Body of pancreas (tissue), 4 donors: ENCODE measurements at regions not wholly inside any gene's neighbourhood (a gene's known extent, or its start where the extent isn't known, plus 50 kb on each side); places are given as distances from the start of the nearest gene placed in this dataset.

Experiments
- ATAC-seq: fragments of 150-250 bp; one replicate; pipeline ENCODE4 v1.9.1; 2016
- DNase-seq, 4 donors: peaks; one replicate each; pipeline ENCODE4 v3.0.0-alpha.2; 2019
- H3K27ac ChIP-seq, 4 donors: fragments of 200-600 bp; sonication (generic); 1 replicate in 3 of 4; 2 replicates in 1 of 4; pipeline versions ENCODE4 v1.5.1 to v1.6.1; 2016 to 2019; ENCODE audit warnings: mild to moderate bottlenecking in 1 of 4, mixed read lengths in 1 of 4, moderate library complexity in 1 of 4
- H3K27me3 ChIP-seq, 2 donors: fragments of 200-600 bp; sonication (generic); one replicate each; pipeline ENCODE4 v1.6.0; 2016; ENCODE audit warnings: mild to moderate bottlenecking in 1 of 2
- H3K36me3 ChIP-seq, 2 donors: fragments of 200-600 bp; sonication (generic); replicated peaks in 1 of 2; 2 replicates each; pipeline ENCODE4 v1.5.1; 2016; ENCODE audit warnings: low read depth in 2 of 2; ENCODE audit not compliant: insufficient read depth in 1 of 2
- H3K4me1 ChIP-seq: fragments of 200-600 bp; sonication (generic); one replicate; pipeline ENCODE4 v1.6.0; 2016
- H3K4me3 ChIP-seq, 2 donors: fragments of 200-600 bp; sonication (generic); 1 replicate in 1 of 2; 2 replicates in 1 of 2; pipeline ENCODE4 v1.5.1; 2016 to 2019
- H3K9me3 ChIP-seq, 3 donors: fragments of 200-600 bp; sonication (generic); 1 replicate in 2 of 3; 2 replicates in 1 of 3; pipeline ENCODE4 v1.5.1; 2016
- POLR2A ChIP-seq, 3 donors: fragments of 450-650 bp; IDR thresholded peaks; one replicate each; pipeline ENCODE4 v1.6.1; 2016; ENCODE audit warnings: antibody characterized with exemption in 3 of 3, mild to moderate bottlenecking in 2 of 3
- WGBS, 2 donors: methylation state at CpG; one replicate each; pipeline ENCODE4 v1.1.5; 2017; 5-methylcytosine and 5-hydroxymethylcytosine counted together
- intact Hi-C: fragments of 100-400 bp; cut with DNase I; formaldehyde crosslinking; loops from one replicate; pipeline ENCODE4 v1.15.1; 2023
- TF ChIP-seq, protein P1 (sequence below), 7 experiments: fragments of 450-650 bp in 4 of 7; fragments of 200-600 bp in 3 of 7; sonication (generic) in 3 of 7; IDR thresholded peaks; one replicate each; pipeline ENCODE4 v1.5.1; 2016 to 2019; ENCODE audit warnings: antibody characterized with exemption in 7 of 7

DNA sequence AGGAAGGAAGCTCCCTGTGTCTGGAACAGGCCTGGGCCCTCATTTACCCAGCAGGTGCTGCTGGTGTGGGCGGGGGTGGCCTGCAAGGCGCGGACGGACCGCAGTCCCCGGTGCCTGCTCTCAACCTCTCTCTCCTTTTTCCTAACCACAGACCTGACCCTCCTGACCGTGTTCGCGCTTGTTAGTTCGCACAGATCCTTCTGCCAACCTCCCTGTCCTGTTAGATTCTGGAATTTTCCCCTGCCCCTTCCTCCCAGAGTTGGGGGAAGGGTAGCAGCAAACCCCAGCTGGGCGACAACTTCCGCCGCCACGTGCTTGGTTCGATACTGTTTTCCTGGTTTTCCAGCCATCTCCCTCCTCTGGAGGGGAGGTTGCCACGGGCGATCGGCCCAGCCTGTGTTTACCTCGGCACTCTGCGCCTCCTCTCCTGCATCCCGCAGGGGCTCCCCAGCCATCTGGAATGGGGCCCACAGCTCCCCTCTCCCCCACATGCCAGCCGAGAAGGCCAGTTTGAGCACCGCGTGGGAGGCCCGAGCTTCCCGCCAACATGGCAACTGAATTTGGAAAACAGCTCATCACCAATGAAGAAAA lies 70.8 kb upstream of the UNC5A start:
- 22 to 28% methylated on average over 25 to 26 of the region's 26 CpGs for WGBS, 2 donors
- intact Hi-C loops: no loop called here
- DNase-seq (no peak), ATAC-seq (no peak)
- H3K4me3 ChIP-seq: no peak overlapping the region
- H3K36me3 ChIP-seq: no peaks in the 10 kb centered on the region
- peaks cover 0 to 8% of the 10 kb centered on the region in 2 donors for H3K27me3 ChIP-seq
- H3K27ac ChIP-seq: no peak overlapping the region
- no peaks in the 10 kb centered on the region for H3K9me3 ChIP-seq
- TF ChIP-seq, protein P1, sequence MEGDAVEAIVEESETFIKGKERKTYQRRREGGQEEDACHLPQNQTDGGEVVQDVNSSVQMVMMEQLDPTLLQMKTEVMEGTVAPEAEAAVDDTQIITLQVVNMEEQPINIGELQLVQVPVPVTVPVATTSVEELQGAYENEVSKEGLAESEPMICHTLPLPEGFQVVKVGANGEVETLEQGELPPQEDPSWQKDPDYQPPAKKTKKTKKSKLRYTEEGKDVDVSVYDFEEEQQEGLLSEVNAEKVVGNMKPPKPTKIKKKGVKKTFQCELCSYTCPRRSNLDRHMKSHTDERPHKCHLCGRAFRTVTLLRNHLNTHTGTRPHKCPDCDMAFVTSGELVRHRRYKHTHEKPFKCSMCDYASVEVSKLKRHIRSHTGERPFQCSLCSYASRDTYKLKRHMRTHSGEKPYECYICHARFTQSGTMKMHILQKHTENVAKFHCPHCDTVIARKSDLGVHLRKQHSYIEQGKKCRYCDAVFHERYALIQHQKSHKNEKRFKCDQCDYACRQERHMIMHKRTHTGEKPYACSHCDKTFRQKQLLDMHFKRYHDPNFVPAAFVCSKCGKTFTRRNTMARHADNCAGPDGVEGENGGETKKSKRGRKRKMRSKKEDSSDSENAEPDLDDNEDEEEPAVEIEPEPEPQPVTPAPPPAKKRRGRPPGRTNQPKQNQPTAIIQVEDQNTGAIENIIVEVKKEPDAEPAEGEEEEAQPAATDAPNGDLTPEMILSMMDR (IDR thresholded peaks at IDR 0.05): no peak
- TF ChIP-seq POLR2A (IDR thresholded peaks at IDR 0.05): no peak
- H3K4me1 ChIP-seq: peaks cover 8% of the 10 kb centered on the region

DNA sequence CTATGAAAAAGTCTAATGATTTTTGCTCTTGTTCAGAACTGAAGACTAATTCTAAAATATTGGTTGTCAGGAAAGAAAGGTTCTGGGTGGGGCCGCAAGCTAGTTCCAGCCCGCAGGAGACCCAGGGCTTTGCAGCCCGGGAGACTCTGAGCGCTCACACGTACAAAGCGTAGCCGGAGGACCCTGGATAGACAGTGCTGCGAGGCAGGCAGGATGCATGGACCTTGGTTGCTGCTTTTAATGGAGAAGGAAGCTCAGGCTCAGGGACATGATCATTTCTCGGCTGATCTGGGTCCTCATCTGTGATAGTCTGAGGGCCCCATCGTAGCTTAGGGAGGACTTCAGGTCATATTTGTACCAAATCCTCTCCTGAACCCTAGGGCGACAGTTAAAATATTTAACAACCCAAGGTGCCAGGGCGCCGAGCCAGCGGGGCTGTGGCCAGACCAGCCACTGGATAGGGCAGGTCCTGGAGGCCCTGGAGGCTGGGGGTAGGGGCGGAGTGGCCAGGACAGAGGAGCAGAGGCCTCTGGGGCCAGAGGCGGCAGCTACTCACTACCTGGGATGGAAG lies 70.1 kb upstream of the UNC5A start:
- 53 to 68% methylated on average over 14 to 16 of the region's 16 CpGs for WGBS, 2 donors
- peaks cover 0 to 8% of the 10 kb centered on the region in 2 donors for H3K27me3 ChIP-seq
- no peak for DNase-seq

DNA sequence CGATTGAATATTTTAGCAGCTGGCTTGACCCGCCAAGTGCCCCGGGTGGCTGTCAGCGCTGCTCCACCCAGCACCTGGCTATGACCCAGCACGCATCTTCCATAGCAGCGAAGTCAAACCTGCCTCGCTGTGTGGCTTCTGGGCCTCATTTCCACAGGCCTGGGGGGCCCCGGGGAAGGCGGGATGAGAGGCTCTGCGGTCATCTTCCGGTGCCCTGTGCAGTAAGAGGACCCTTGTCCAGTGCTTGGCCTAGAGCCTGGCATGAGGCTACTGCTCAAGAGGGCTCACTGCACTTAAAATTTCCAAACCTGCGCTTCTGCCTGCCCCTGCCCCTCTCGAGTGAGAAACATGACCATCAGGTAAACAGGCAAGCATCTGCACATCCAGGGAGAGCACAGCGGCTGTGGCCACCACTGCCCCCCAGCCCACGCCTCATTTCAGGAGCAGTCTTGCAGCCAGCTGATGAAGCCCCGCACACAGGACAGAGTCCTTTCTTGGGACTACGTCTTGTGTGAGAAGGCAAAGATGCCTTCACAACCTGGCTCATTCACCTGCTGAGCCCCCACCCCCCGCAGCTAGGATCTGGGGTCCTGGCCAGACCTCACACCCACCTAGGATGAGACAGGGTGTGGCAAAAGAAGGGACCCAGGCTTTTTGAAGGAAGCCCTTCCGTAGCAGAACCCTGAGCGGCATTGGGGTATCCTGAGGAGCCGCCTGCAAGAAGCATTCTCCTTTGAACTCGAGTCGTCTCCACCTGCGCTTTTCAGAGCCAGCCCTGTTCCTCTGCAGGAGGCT lies 69.5 kb upstream of the UNC5A start:
- Histone ChIP-seq H3K9me3 (no peaks in the 10 kb centered on the region), H3K4me3 (no peak overlapping the region), H3K27ac (no peak overlapping the region), H3K4me1 (peaks cover 8% of the 10 kb centered on the region), H3K36me3 (no peaks in the 10 kb centered on the region), H3K27me3 (peaks cover 0 to 8% of the 10 kb centered on the region in 2 donors)
- TF ChIP-seq, protein P1 (IDR thresholded peaks at IDR 0.05): no peak
- TF ChIP-seq POLR2A (IDR thresholded peaks at IDR 0.05): no peak
- DNase-seq (no peak), ATAC-seq (no peak)
- WGBS, 2 donors: 58 to 69% methylated on average over 12 to 24 of the region's 24 CpGs
- intact Hi-C loops: no loop called here

More for the DNA sequence above, 70.1 kb upstream of the UNC5A start:
- ATAC-seq: no peak
- no peaks in the 10 kb centered on the region for H3K36me3 ChIP-seq
- intact Hi-C loops: no loop called here
- H3K9me3 ChIP-seq: no peaks in the 10 kb centered on the region
- no peak for TF ChIP-seq POLR2A (IDR thresholded peaks at IDR 0.05)
- no peak overlapping the region for H3K27ac ChIP-seq
- no peak overlapping the region for H3K4me3 ChIP-seq
- peaks cover 8% of the 10 kb centered on the region for H3K4me1 ChIP-seq

DNA sequence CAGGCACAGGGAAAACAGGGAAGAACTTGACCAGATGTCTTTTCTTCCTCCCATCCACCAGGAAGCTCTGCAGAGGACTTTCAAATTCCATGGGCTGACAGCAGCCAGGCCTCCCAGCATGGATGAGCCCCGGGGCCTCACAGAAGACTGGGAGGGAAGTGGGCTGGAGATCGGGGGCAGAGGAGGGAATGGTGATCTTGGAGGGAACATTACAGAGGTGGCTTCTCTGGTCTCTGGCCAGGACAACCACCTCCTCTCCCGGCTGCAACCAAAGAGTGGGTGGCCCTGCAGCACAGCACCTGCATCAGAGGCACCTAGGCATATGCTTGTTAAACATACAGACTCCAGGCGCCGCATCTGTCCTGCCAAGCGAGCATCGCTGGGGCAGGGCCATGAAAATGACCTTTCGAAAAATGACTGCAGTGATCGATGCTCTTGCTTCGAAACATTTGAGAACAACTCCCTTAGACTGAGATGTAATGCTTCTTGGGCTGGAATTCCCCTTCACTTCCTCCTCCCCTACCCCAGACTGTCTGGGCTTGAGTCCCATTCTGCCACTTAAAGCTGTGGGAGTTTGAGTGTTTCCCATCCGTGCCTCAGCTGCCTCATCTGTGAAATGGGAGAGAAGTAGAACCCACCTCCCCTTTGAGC lies 68.7 kb upstream of the UNC5A start:
- no peak overlapping the region for H3K27ac ChIP-seq
- no peaks in the 10 kb centered on the region for H3K36me3 ChIP-seq
- H3K27me3 ChIP-seq: peaks cover 0 to 8% of the 10 kb centered on the region in 2 donors
- WGBS, 2 donors: 44 to 46% methylated on average over 11 of the region's 11 CpGs
- H3K4me3 ChIP-seq: no peak overlapping the region
- DNase-seq: no peak
- TF ChIP-seq, protein P1 (IDR thresholded peaks at IDR 0.05): no peak
- no peak for TF ChIP-seq POLR2A (IDR thresholded peaks at IDR 0.05)
- peaks cover 8% of the 10 kb centered on the region for H3K4me1 ChIP-seq
- intact Hi-C loops: no loop called here
- H3K9me3 ChIP-seq: no peaks in the 10 kb centered on the region
- ATAC-seq: no peak
